ENCODE measurements at regions not wholly inside any gene's neighbourhood (a gene's known extent, or its start where the extent isn't known, plus 50 kb on each side); places are given as distances from the start of the nearest gene placed in this dataset.

DNA sequence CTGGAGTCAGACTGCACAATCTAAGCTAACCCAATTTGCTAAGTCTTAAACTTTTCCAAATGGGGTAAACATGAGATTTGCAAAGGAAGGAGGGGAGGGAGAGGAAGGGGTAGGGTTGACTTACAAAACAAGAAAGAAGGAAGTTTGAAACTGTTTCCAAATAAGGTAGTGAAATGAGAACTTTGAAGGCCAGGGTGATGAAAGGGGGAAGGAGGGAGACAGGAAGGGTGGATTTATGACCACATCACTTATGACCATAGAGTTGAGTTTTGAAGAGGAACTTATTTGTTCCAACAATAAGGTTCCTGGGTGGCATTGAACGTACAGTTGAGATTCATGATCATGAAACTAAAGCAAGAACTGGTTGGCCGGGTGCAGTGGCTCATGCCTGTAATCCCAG, 72.5 kb upstream of the DAPK1 start:
- TF ChIP-seq, protein P1, sequence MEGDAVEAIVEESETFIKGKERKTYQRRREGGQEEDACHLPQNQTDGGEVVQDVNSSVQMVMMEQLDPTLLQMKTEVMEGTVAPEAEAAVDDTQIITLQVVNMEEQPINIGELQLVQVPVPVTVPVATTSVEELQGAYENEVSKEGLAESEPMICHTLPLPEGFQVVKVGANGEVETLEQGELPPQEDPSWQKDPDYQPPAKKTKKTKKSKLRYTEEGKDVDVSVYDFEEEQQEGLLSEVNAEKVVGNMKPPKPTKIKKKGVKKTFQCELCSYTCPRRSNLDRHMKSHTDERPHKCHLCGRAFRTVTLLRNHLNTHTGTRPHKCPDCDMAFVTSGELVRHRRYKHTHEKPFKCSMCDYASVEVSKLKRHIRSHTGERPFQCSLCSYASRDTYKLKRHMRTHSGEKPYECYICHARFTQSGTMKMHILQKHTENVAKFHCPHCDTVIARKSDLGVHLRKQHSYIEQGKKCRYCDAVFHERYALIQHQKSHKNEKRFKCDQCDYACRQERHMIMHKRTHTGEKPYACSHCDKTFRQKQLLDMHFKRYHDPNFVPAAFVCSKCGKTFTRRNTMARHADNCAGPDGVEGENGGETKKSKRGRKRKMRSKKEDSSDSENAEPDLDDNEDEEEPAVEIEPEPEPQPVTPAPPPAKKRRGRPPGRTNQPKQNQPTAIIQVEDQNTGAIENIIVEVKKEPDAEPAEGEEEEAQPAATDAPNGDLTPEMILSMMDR (IDR thresholded peaks at IDR 0.05) = no peak
- TF ChIP-seq POLR2AphosphoS5 (IDR thresholded peaks at IDR 0.05) (no peak), POLR2A (IDR thresholded peaks at IDR 0.05) (no peak), EP300 (IDR thresholded peaks at IDR 0.05) (no peak)

Data from suprapubic skin (tissue), 4 donors.